IMR-90 (cell line): ENCODE measurements at regions not wholly inside any gene's neighbourhood (a gene's known extent, or its start where the extent isn't known, plus 50 kb on each side); places are given as distances from the start of the nearest gene placed in this dataset.

Experiments used
- CHD1 ChIP-seq: IDR thresholded peaks from 2 replicates; pipeline ENCODE4 v1.6.1; 2012; ENCODE audit warnings: low read depth, low read length, improper control_type of control experiment
- CTCF ChIP-seq: conservative IDR thresholded peaks from 2 replicates; pipeline ENCODE4 v1.5.1; 2012; ENCODE audit warnings: mild to moderate bottlenecking, low read depth, low read length, improper control_type of control experiment

GRCh38 chr4:79015411-79015810, 76.2 kb upstream of the PAQR3 start:
- TF ChIP-seq CTCF (no peak), CHD1 (no peak)
